Medulla oblongata (tissue), 1 donor: ENCODE measurements at regions not wholly inside any gene's neighbourhood (a gene's known extent, or its start where the extent isn't known, plus 50 kb on each side); places are given as distances from the start of the nearest gene placed in this dataset.

Source experiments
- DNase-seq: peaks from one replicate; pipeline ENCODE4 v3.0.0-alpha.2; 2015; ENCODE audit errors: extremely low spot score

- no peak for DNase-seq
These were observed 1020.0 kb upstream of the ARRDC3 start for GRCh38 chr5:92402956-92403702.

GRCh38 chr5:92402045-92402444, 1018.9 kb upstream of the ARRDC3 start:
- DNase-seq, result no peak

GRCh38 chr5:92401492-92401891, 1018.4 kb upstream of the ARRDC3 start:
- peak; percentile 23 for DNase-seq

- no peak for DNase-seq
These were observed 1011.8 kb upstream of the ARRDC3 start for GRCh38 chr5:92394936-92395335.

GRCh38 chr5:92390657-92391056, 1007.5 kb upstream of the ARRDC3 start:
- no peak for DNase-seq

- DNase-seq, result no peak
These were observed 997.1 kb upstream of the ARRDC3 start for GRCh38 chr5:92380069-92380770.

- DNase-seq, result no peak
These were observed 996.0 kb upstream of the ARRDC3 start for GRCh38 chr5:92378966-92379611.

- no peak for DNase-seq
These were observed 991.7 kb upstream of the ARRDC3 start for GRCh38 chr5:92374859-92375258.

- no peak for DNase-seq
These were observed 989.6 kb upstream of the ARRDC3 start for GRCh38 chr5:92372766-92373165.

- no peak for DNase-seq
These were observed 988.7 kb upstream of the ARRDC3 start for GRCh38 chr5:92371889-92372235.

- no peak for DNase-seq
These were observed 988.2 kb upstream of the ARRDC3 start for GRCh38 chr5:92371171-92371888.

GRCh38 chr5:92370032-92370431, 986.9 kb upstream of the ARRDC3 start:
- DNase-seq, result no peak

- no peak for DNase-seq
These were observed 986.5 kb upstream of the ARRDC3 start for GRCh38 chr5:92369587-92369986.

- peak; percentile 32 for DNase-seq
These were observed 982.0 kb upstream of the ARRDC3 start for GRCh38 chr5:92364986-92365550.

- no peak for DNase-seq
These were observed 970.3 kb upstream of the ARRDC3 start for GRCh38 chr5:92353107-92354030.

- no peak for DNase-seq
These were observed 954.7 kb upstream of the ARRDC3 start for GRCh38 chr5:92337772-92338234.

GRCh38 chr5:92332039-92332438, 948.9 kb upstream of the ARRDC3 start:
- no peak for DNase-seq

GRCh38 chr5:92330365-92330764, 947.2 kb upstream of the ARRDC3 start:
- no peak for DNase-seq

GRCh38 chr5:92329759-92330158, 946.6 kb upstream of the ARRDC3 start:
- DNase-seq, result no peak

- no peak for DNase-seq
These were observed 945.6 kb upstream of the ARRDC3 start for GRCh38 chr5:92328584-92329259.
